ENCODE measurements at regions not wholly inside any gene's neighbourhood (a gene's known extent, or its start where the extent isn't known, plus 50 kb on each side); places are given as distances from the start of the nearest gene placed in this dataset.

- peak; percentile 100 for DNase-seq
Measured at GRCh38 chr3:194769020-194769643, 83.4 kb downstream of the FAM43A start.

GRCh38 chr3:194772241-194773000 is 86.7 kb downstream of the FAM43A start:
- DNase-seq: no peak

- peak; percentile 69 for DNase-seq
Measured at GRCh38 chr3:194773216-194773615, 87.5 kb downstream of the FAM43A start.

- peak; percentile 80 for DNase-seq
Measured at GRCh38 chr3:194773771-194774455, 88.2 kb downstream of the FAM43A start.

- DNase-seq: no peak
Measured at GRCh38 chr3:194775266-194775665, 89.6 kb downstream of the FAM43A start.

GRCh38 chr3:194775731-194776130 is 90.0 kb downstream of the FAM43A start:
- no peak for DNase-seq

GRCh38 chr3:194777729-194778128 is 92.0 kb downstream of the FAM43A start:
- DNase-seq: no peak

GRCh38 chr3:194779729-194780224 is 94.1 kb downstream of the FAM43A start:
- DNase-seq: no peak

- DNase-seq: no peak
Measured at GRCh38 chr3:194780706-194781105, 95.0 kb downstream of the FAM43A start.

GRCh38 chr3:194781617-194782016 is 95.9 kb downstream of the FAM43A start:
- DNase-seq: peak; percentile 73

GRCh38 chr3:194782698-194783404 is 97.2 kb downstream of the FAM43A start:
- DNase-seq: peak; percentile 57

- no peak for DNase-seq
Measured at GRCh38 chr3:194784361-194784760, 98.7 kb downstream of the FAM43A start.

- no peak for DNase-seq
Measured at GRCh38 chr3:194785315-194785714, 99.6 kb downstream of the FAM43A start.

GRCh38 chr3:194787072-194787471 is 101.4 kb downstream of the FAM43A start:
- DNase-seq: no peak

GRCh38 chr3:194787650-194788049 is 102.0 kb downstream of the FAM43A start:
- DNase-seq: no peak

GRCh38 chr3:194792368-194792767 is 106.7 kb downstream of the FAM43A start:
- DNase-seq: no peak

GRCh38 chr3:194797555-194798250 is 112.0 kb downstream of the FAM43A start:
- DNase-seq: no peak

GRCh38 chr3:194798486-194798885 is 112.8 kb downstream of the FAM43A start:
- no peak for DNase-seq

GRCh38 chr3:194800002-194800401 is 114.3 kb downstream of the FAM43A start:
- no peak for DNase-seq

- peak; percentile 75 for DNase-seq
Measured at GRCh38 chr3:194801461-194802432, 116.1 kb downstream of the FAM43A start.

GRCh38 chr3:194804796-194805195 is 119.1 kb downstream of the FAM43A start:
- no peak for DNase-seq

Data from NCI-H69 (cell line).